Caki2 (cell line): ENCODE measurements at regions not wholly inside any gene's neighbourhood (a gene's known extent, or its start where the extent isn't known, plus 50 kb on each side); places are given as distances from the start of the nearest gene placed in this dataset.

Experiments
- DNase-seq: peaks from one replicate; pipeline ENCODE4 v3.0.0-alpha.2; 2015; ENCODE audit warnings: low read depth
- in situ Hi-C: cut with HindIII; loops from 2 replicates; pipeline ENCODE4 v1.10.0; 2016; ENCODE audit warnings: low sequenced_read_pairs, low pct_unique_long_range_greater_than_20kb, mixed read lengths

DNA sequence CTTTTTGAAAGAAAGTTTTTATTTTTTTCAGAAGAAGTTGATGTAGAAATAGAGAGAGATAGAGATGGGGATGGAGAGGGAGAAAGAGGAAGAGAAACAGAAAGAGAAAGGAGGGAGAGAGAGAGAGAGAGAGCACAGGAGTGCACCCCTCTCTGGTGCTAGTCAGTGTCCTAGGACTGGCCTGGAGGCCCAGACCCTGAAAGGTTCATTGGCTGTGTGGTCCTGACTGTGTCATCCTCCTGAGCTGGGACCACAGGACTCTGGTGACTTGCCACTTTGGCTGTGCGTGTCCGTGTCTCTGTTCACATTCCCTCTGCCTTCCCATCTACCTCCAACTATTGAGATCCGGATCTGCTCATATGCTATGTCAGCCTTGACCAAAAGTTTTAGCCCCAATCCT lies 62.1 kb upstream of the SHH start:
- in situ Hi-C loops: no loop called here
- DNase-seq: no peak

- in situ Hi-C loops: no loop called here
These were observed 61.7 kb upstream of the SHH start for GRCh38 chr7:155874010-155874409.

GRCh38 chr7:155872678-155873369 lies 60.6 kb upstream of the SHH start:
- DNase-seq: no peak
- in situ Hi-C loops: no loop called here

More at GRCh38 chr7:155874010-155874409, 61.7 kb upstream of the SHH start:
- no peak for DNase-seq

DNA sequence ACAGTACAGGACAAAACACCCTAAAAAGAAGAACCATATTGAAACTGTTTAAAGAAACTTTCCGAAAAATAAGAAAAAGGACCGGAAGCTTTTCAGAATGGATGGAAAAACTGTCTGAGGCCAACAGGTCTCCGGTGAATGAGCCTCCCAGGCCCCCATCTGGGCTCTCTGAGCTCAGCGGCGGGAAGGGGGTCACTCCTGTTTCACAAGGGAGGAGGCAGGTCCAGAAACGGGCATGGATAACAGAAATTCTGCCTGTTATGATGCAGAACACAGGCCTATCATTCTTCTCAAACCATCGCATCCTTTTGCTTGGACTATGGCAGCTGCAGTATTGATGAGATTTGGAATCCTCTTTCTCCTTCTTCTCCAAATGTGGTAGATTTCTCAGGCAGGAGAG lies 58.9 kb upstream of the SHH start:
- in situ Hi-C loops: no loop called here
- DNase-seq: no peak

- DNase-seq: no peak
- in situ Hi-C loops: no loop called here
These were observed 58.3 kb upstream of the SHH start for GRCh38 chr7:155870334-155871180.

GRCh38 chr7:155869784-155870076 lies 57.5 kb upstream of the SHH start:
- DNase-seq: no peak
- in situ Hi-C loops: no loop called here

DNA sequence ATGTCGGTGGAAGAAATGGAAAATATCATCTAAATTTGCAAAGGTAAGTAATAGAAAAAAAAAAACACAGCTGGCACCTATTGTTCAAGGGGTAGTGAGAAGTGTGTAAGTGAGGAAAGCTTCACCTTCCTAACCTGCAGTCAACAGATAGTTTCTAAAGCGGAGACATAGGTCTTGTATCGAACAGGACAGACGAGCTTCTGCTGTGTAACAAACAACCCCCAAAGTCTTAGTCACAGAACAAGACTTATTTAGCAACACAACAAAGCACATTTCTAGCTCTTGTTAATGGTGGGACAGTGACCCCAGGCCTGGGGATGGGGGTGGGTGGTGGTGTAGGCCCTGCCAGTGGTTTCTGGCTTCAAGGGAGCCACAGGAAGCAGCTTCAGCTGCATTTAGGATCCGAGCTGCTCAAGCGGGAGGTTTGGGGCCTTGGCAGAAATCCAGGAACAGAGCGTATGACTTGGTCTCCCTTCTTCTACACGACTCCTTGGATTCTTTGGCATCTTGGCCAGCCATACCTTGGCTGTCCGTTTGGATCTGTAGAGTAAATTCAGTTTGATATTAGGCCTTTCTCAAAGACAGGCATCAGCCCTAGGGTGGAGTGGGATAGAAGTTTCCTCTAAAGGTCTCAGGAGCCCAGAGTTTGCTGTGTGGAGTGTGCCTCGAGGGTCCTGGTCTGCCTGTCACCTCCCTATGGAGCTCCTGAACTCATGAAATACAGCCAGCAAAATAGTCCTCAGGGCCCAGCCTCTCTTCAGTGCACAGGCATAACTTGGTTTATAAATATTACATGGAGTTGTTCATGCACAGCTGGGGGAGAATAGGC lies 56.9 kb upstream of the SHH start:
- no peak for DNase-seq
- in situ Hi-C loops: no loop called here

- no peak for DNase-seq
- in situ Hi-C loops: no loop called here
These were observed 55.6 kb upstream of the SHH start for GRCh38 chr7:155867734-155868400.

DNA sequence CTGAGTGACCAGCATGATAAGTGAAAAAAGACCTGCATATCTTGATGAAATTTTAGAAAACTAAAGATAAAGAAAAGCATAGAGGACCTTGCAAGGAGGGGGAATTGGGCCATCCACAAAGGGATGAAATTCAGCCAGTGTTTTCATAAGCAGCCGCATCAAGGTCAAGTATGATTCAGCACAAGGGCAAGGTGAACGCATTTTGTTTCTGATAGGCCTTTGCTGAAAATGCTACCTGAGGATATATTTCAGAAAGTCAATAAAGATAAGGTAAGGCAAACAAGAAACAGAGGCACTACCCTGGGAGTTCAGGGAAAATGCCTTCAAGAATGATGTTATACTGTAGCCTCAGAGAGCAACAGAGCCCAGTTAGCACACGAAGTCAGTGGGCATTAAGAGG lies 55.0 kb upstream of the SHH start:
- in situ Hi-C loops: no loop called here

GRCh38 chr7:155865830-155866525 lies 53.7 kb upstream of the SHH start:
- in situ Hi-C loops: no loop called here
- DNase-seq: no peak

More for the DNA sequence above, 55.0 kb upstream of the SHH start:
- DNase-seq: no peak

DNA sequence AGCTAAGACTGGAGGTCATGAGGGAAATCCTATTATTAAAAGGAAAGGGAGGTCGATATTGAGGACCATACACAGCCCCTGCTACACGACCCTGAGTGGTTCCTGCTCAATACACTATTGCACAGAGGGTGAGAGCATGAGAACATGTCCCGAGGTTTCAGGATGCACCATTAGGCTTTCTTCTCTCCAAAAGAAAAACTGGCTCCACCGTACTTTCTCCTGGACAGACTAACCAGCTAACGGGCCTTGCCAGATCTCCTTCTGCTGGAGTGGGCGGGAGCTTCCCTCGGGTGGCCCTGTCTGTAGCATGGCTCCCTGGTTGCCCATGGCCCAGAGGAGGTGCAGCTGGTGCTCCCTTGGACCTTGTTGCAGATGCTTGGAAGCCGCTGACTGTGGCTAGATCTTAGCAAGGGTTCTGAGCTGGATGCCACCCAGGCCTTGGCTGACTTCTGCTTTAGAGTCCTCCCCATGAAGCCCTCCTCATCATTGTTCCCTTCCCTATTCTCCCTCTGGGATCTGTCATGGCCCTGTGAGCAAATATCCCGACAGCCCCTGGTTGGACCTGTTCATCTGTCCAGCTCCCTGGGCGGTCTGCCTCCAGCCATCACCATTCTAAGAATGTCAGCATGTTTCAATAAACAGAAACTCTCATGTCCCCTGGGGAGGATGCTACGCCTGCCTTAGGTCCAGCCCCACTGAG lies 52.9 kb upstream of the SHH start:
- in situ Hi-C loops: no loop called here
- DNase-seq: no peak

DNA sequence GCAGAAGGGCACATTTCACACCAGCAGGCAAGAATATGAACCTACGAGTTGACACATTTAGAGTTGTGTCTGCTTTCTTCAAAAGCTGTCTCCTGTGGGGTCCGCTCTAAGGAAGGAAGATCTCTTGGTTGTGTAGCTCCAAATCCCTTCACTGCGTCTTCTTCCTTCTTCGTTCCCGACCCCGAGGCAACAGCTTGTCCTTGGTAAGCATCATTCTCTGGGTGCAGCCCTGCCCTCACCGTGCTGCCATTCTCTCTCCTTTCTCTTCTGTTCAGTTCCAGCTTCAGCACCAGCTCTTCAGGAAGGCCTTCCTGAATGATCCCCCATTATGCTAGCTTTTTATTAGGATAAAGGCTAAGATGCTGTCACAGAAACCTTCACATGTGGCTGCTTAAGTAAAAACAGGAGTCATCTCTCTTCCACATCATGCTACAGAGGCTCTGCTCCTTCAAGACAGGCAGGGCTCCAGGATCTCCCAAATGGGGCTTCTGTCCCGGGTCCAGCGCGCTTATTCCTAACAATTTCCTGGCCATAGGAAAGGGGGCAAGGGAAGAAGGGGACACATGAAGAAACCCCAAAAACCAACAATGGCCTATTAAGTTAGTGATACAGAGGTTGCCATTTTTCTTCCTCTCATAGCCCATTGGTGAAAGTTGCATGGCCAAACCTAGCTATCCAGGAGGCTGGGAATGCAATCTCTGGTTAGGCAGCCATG lies 52.2 kb upstream of the SHH start:
- in situ Hi-C loops: no loop called here
- DNase-seq: no peak

- in situ Hi-C loops: no loop called here
- DNase-seq: no peak
These were observed 51.5 kb upstream of the SHH start for GRCh38 chr7:155863721-155864151.

- in situ Hi-C loops: no loop called here
- DNase-seq: peak; percentile 46
These were observed 50.0 kb upstream of the SHH start for GRCh38 chr7:155862123-155862892.
